ENCODE measurements at regions not wholly inside any gene's neighbourhood (a gene's known extent, or its start where the extent isn't known, plus 50 kb on each side); places are given as distances from the start of the nearest gene placed in this dataset.

DNA sequence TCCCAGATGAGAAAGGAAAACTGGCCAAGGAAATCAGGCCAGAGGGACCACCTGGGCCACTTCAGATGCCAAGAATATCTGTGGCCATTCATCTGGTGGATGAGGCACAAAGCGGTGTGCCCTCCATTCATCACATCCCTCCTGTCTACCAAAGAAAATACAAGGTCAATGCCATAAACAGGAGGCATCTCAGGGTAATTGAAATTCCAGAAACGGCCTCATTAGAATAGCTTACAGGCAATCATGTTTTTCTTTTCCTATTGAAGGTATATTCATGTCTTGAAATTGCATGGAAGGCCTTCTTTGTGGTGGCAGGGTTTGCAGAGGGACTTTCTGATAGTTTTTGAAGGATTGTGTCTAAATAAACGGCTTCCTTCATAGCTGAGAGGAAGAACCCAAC, 578.3 kb downstream of the HAO1 start:
- TF ChIP-seq ZNF10 (tag by site-specific recombination; IDR thresholded peaks at IDR 0.05) (no peak), REPIN1 (tag by site-specific recombination; IDR thresholded peaks at IDR 0.05; ENCODE audit: low read depth) (no peak), ZNF239 (tag by site-specific recombination; IDR thresholded peaks at IDR 0.05) (no peak), ZNF350 (tag by site-specific recombination; IDR thresholded peaks at IDR 0.05) (no peak), SP2 (tag by site-specific recombination; IDR thresholded peaks at IDR 0.05) (no peak), ZSCAN30 (tag by site-specific recombination; IDR thresholded peaks at IDR 0.05) (no peak), ZNF274 (IDR thresholded peaks at IDR 0.05; ENCODE audit: low read length) (no peak), ZNF274 (tag by site-specific recombination; IDR thresholded peaks at IDR 0.05; ENCODE audit: borderline replicate concordance) (no peak), ZBTB21 (tag by site-specific recombination; IDR thresholded peaks at IDR 0.05) (no peak), ZBTB7A (tag by site-specific recombination; IDR thresholded peaks at IDR 0.05; ENCODE audit: low read depth) (no peak), ZNF701 (tag by site-specific recombination; IDR thresholded peaks at IDR 0.05) (no peak)
- TF ChIP-seq, protein P1, sequence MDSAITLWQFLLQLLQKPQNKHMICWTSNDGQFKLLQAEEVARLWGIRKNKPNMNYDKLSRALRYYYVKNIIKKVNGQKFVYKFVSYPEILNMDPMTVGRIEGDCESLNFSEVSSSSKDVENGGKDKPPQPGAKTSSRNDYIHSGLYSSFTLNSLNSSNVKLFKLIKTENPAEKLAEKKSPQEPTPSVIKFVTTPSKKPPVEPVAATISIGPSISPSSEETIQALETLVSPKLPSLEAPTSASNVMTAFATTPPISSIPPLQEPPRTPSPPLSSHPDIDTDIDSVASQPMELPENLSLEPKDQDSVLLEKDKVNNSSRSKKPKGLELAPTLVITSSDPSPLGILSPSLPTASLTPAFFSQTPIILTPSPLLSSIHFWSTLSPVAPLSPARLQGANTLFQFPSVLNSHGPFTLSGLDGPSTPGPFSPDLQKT (IDR thresholded peaks at IDR 0.05; ENCODE audit: borderline replicate concordance, low read depth, low read length) = no peak
- TF ChIP-seq, protein P2, sequence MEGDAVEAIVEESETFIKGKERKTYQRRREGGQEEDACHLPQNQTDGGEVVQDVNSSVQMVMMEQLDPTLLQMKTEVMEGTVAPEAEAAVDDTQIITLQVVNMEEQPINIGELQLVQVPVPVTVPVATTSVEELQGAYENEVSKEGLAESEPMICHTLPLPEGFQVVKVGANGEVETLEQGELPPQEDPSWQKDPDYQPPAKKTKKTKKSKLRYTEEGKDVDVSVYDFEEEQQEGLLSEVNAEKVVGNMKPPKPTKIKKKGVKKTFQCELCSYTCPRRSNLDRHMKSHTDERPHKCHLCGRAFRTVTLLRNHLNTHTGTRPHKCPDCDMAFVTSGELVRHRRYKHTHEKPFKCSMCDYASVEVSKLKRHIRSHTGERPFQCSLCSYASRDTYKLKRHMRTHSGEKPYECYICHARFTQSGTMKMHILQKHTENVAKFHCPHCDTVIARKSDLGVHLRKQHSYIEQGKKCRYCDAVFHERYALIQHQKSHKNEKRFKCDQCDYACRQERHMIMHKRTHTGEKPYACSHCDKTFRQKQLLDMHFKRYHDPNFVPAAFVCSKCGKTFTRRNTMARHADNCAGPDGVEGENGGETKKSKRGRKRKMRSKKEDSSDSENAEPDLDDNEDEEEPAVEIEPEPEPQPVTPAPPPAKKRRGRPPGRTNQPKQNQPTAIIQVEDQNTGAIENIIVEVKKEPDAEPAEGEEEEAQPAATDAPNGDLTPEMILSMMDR (tag by site-specific recombination; IDR thresholded peaks at IDR 0.05) = no peak
